Activated T-helper 1 cell treated with Interleukin-2 at 50 U/mL for 16 hours (primary cell): ENCODE measurements at regions not wholly inside any gene's neighbourhood (a gene's known extent, or its start where the extent isn't known, plus 50 kb on each side); places are given as distances from the start of the nearest gene placed in this dataset.
"Not testable (repeated sequence)": the region's sequence is repeated elsewhere in the genome, so short reads cannot be mapped to it uniquely, and the experiment has no call there.

ENCODE experiments used
- DNase-seq: peaks from one replicate; pipeline ENCODE4 v3.0.0-alpha.2; 2020; ENCODE audit warnings: low read depth

GRCh38 chr3:127439621-127440020 is 150.9 kb downstream of the TPRA1 start:
- DNase-seq: no peak

DNA sequence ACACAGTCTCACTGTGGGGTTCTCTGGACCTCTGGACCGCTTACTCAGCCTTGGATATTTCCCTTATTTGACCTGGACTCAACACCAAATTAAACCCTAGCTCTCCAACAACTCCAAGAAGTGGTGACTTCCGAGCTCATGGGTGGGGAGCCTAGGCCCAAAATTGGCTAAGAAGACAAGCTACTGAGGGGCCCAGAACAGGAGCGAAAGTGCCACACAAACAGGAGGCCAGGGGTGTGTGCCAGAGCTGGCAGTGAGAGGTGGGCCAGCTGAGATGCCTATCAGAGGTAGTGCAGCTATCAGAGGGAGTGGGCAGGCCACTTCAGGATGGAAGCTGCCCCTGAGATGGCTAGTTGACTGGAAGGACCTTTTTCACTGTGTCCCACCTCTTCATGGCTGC is 151.1 kb upstream of the PRR20G start:
- no peak for DNase-seq

GRCh38 chr3:127438371-127438770 is 150.5 kb upstream of the PRR20G start:
- DNase-seq: no peak

DNA sequence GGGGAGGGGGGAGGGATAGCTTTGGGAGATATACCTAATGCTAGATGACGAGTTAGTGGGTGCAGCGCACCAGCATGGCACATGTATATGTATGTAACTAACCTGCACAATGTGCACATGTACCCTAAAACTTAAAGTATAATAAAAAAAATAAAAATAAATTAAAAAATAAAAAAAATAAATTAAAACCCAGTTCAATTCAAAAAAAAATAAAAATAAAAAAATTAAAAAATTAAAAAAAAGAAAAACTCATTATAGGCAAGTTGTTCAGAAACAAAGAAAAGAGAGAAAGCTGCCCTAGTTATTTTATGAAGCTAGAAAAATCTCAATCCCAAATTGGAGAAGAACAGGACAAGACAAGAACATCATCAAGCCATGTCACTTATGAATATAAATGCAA is 147.5 kb upstream of the PRR20G start:
- DNase-seq: not testable (repeated sequence)

- DNase-seq: no peak
Observed at GRCh38 chr3:127431066-127431465, 143.2 kb upstream of the PRR20G start.

DNA sequence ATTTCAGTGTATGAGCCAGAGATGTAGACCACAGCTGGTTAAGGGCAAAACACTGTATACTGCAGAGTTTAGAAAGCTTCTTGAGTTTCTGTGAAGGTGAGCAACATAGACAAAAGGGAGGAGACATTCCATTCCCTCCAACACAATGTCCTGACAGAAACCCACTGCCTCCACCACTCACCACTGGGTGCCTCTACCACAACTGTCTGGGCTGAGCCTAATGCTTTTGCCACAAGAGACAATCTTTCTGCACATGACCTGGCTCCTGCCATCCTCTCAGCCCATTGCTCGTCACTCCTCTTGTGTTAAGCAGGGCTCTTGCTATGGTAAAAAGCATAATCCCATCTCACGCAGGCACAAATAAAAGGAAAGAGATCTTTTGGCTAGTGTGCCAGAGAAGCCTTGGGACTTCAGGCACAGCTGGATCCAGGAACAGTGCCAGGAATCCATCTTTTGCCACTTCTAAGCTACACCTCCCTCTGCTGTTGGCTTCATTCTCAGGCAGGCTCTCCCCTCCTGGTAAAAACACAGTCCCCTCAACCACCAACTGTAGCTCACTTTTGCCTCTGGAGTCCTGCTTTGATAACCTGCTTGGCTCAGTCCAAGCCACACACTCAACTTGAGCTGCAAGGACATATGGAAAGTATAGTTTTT is 140.6 kb upstream of the PRR20G start:
- DNase-seq: no peak

- DNase-seq: no peak
Observed at GRCh38 chr3:127427666-127428065, 139.8 kb upstream of the PRR20G start.

DNA sequence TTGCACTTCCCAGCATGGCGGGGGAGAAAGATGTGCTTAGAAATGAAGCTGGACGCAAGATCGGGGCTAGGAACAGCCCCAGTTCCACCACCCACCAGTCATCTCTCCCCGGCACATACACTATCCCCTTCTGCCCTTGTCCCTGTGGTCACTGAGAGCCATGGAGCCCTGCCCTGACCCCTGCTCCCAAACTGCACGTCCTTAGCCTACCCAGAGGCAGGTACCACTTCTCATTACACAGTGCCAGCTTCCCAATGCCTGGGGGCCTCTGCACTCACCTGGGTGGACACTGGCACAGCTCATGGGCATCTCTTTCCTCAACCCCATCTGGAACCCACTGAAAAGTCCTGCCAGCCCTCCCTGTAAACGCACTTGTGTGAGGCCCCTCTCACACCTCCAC is 139.3 kb upstream of the PRR20G start:
- no peak for DNase-seq

DNA sequence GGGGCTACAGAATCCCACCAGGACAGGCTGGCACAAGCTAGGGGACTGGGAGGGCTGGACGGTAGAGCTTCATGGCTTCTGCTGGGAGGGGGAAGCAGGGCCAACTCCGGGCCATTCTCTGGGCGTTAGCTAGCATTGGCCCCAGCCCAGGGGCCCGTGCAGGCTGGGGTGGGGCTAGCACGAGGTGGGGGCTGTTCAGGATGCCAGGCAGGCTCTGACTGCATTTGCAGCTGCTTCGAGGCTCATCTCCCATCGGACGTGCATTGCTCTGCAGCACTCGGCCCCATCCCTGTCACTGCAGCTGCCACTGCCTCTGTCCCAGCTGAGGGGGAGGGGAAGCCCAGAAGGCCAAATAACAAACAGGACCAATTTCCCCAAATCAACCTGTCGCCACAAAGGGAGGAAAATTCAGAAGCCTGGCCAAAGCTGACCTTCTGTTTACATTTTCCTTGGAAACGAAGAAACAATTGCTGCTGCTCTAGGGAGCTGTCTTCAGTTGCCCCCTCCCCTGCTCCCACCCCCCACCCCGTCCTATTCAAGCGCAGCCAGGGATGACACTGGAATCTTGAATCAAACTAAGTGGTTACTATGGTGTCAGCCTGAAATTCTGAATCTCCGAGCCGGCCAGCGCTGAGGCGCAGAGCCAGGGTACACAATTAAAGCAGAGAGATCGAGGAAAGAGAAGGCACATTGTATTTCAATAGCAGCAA is 138.8 kb upstream of the PRR20G start:
- DNase-seq: no peak

- DNase-seq: no peak
Observed at GRCh38 chr3:127425505-127426443, 137.9 kb upstream of the PRR20G start.

GRCh38 chr3:127424766-127425504 is 137.1 kb upstream of the PRR20G start:
- no peak for DNase-seq

GRCh38 chr3:127423856-127424765 is 136.3 kb upstream of the PRR20G start:
- DNase-seq: no peak

- no peak for DNase-seq
Observed at GRCh38 chr3:127422663-127423375, 135.0 kb upstream of the PRR20G start.

GRCh38 chr3:127421943-127422662 is 134.3 kb upstream of the PRR20G start:
- no peak for DNase-seq

GRCh38 chr3:127420829-127421228 is 133.0 kb upstream of the PRR20G start:
- no peak for DNase-seq

DNA sequence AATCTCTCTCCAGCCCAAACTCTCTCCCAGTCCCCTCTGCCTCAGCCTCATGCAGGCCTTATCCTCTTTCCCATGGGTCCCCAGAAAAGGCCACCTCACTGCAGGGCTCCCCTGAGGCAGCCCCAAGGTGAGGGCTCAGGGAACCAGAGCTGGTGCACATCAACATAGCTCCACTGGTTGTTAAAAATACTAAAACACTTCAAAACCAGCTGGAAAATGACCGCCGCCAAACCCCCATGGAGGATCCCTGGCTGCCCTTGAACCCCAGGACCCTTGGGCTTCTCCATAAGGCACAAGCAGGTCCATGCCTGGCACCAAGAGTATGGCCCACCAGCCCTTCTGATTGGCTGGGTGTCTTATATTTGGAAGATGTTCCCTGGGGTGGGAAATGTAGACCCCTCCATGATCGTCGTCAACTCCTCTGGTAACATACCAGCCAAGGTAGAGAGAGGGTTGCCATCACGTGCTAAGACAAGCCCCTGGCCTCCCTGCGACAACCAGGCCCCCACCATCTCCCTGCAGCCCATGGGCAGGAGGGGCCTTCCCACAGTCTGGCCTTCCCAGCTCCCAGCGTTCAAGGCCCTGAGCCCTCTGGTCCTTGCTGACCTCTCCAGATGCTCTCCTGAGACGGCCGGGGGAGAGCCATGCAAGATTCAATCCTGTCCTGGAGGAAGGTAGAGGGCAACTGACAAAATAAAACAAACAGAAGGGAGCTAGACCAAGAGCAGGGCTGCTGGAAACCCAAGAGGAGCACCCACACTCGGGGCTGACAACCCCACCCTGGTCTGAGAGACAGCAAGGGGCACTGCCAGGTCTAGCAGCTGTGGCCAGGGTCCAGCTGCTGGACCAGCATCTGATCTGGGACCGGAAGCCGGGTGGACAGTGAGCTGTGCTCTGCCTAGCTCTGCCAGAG is 132.1 kb upstream of the PRR20G start:
- no peak for DNase-seq

- no peak for DNase-seq
Observed at GRCh38 chr3:127419182-127419581, 131.3 kb upstream of the PRR20G start.

- no peak for DNase-seq
Observed at GRCh38 chr3:127418560-127419147, 130.8 kb upstream of the PRR20G start.
